ENCODE measurements at regions not wholly inside any gene's neighbourhood (a gene's known extent, or its start where the extent isn't known, plus 50 kb on each side); places are given as distances from the start of the nearest gene placed in this dataset.

DNA sequence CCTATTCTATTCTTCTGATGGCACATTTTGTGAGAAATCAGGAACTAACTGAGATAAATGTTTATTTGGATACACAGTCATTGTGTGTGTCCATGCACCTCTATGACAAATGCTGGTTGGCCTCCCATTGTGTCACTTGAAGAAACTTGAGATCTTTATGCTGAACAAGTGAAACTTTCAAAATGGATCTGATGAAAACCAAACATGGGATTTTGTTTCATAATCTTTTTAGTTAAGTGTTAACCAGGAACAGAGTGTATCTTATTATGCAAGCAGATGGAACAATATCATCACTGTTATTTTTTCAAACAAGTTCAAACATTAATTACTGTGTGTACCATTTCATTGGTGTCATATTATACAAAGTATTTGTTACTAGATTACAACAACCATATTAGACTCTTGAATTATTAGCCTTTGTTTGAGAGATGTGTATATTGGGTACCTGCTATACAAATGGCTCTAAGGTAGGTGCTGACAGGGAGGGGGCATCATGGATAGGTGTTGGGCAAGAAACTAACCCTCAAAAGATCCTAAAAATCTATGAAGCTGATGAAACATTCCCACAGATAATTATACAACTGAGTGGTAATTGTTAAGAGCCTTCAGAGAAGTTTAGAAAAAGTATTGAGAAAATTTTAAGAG lies 159.8 kb downstream of the PALM2AKAP2 start:
- TF ChIP-seq, protein P1, sequence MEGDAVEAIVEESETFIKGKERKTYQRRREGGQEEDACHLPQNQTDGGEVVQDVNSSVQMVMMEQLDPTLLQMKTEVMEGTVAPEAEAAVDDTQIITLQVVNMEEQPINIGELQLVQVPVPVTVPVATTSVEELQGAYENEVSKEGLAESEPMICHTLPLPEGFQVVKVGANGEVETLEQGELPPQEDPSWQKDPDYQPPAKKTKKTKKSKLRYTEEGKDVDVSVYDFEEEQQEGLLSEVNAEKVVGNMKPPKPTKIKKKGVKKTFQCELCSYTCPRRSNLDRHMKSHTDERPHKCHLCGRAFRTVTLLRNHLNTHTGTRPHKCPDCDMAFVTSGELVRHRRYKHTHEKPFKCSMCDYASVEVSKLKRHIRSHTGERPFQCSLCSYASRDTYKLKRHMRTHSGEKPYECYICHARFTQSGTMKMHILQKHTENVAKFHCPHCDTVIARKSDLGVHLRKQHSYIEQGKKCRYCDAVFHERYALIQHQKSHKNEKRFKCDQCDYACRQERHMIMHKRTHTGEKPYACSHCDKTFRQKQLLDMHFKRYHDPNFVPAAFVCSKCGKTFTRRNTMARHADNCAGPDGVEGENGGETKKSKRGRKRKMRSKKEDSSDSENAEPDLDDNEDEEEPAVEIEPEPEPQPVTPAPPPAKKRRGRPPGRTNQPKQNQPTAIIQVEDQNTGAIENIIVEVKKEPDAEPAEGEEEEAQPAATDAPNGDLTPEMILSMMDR (IDR thresholded peaks at IDR 0.05; ENCODE audit: control extremely low read depth, extremely low read depth, low read depth, missing control alignments), result no peak
- ChIA-PET CTCF (interaction anchor here (1.0 kb wide), 1 partner anchor 37 kb away, joined by 3 read pairs; no protein-coding TSS in a partner anchor), POLR2A (no interaction called here)
- DNase-seq (ENCODE audit: extremely low spot score), result no peak

DNA sequence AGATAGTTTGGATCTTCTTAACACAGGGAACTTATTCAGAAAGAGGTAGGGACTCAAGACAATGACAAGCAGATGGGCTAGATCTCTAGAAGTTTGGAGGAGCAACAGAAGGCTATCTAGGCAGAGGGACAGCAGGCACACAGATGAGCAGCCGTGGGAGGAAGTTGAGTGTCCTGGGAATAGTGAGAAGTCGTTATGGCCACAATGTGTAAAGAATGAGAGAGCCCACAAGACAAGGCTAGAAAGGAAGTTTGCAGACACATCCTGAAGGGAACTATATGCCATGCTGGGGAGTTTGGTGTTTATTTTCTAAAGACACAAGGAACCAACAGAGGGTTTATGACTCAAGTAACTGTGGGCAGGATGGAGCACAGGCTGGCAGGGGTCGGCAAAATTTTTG lies 160.6 kb downstream of the PALM2AKAP2 start:
- TF ChIP-seq, protein P1 (IDR thresholded peaks at IDR 0.05; ENCODE audit: control extremely low read depth, extremely low read depth, low read depth, missing control alignments), result no peak
- ChIA-PET POLR2A (no interaction called here), CTCF (interaction anchor here (0.6 to 1.0 kb wide), 2 partner anchors 18 to 38 kb away, joined by 3 read pairs; no protein-coding TSS in a partner anchor)
- no peak for DNase-seq (ENCODE audit: extremely low spot score)

DNA sequence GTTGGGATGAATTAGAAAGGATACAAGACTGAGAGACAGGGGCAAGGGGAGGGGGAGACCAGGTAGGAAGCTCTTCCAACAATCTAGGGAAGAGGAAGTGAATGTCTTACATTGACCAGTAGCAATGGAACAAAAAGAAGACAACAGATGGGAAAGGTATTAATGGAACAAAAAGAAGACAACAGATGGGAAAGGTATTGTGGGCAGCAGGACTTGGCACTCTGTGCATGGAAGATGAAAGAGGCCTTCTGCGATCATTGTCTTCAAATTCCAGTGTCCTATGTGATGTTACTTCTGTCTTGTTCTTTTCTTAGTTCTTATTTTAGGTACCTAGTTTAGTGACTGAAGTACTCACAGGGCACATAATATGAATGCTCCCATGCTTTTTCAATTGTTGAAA lies 161.8 kb downstream of the PALM2AKAP2 start:
- TF ChIP-seq, protein P1 (IDR thresholded peaks at IDR 0.05; ENCODE audit: control extremely low read depth, extremely low read depth, low read depth, missing control alignments), result no peak
- no peak for DNase-seq (ENCODE audit: extremely low spot score)
- ChIA-PET POLR2A (no interaction called here), CTCF (interaction anchor here (1.0 to 1.3 kb wide), 2 partner anchors 9 to 11 kb away, joined by 3 to 5 read pairs; no protein-coding TSS in a partner anchor)

DNA sequence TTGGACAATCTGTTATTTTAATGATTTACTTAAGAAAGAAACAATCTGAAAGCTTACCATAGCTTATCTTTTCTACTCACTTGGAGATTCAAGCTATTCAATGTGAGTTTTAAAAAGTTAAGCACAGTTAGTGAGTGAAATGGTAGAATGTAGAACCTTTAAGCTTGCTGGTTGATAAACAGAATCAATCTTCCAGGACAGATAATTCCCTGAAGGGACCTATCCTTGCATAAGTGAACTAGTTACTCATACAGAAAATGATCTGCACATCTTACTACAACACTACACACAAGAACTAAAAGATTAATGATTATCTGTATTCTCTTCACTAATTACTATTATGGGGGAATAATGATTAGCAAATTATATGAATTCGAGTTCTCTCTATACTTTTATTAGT lies 165.6 kb downstream of the PALM2AKAP2 start:
- CTCF ChIA-PET, result interaction anchor here (0.9 to 2.3 kb wide), 8 partner anchors 9 to 42 kb away, joined by 3 to 10 read pairs (median 4); no protein-coding TSS in a partner anchor
- DNase-seq (ENCODE audit: extremely low spot score), result no peak
- POLR2A ChIA-PET, result no interaction called here
- TF ChIP-seq, protein P1 (IDR thresholded peaks at IDR 0.05; ENCODE audit: control extremely low read depth, extremely low read depth, low read depth, missing control alignments), result no peak

DNA sequence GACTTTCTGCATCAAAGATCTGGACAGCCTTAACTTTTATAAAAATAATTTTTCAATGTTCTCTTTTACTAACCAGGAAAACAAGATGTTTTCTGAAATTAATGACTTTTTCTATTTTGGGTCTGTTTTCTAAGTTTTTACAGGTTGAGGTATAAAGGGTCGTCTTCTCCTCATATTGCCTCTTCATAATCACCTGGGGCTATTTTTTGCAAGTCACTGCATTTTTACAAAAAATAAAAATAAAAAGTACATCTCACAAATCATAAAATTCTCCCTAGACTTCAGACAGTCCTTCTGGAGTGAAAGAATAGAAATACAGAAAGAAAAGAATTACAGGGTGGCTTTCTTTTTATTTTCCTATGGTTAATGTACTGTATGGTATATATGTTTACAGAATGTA lies 168.5 kb downstream of the PALM2AKAP2 start:
- no peak for DNase-seq (ENCODE audit: extremely low spot score)
- ChIA-PET CTCF (interaction anchor here (1.7 to 2.9 kb wide), 2 partner anchors 14 to 17 kb away, joined by 5 to 12 read pairs; no protein-coding TSS in a partner anchor), POLR2A (no interaction called here)
- TF ChIP-seq, protein P1 (IDR thresholded peaks at IDR 0.05; ENCODE audit: control extremely low read depth, extremely low read depth, low read depth, missing control alignments), result no peak

DNA sequence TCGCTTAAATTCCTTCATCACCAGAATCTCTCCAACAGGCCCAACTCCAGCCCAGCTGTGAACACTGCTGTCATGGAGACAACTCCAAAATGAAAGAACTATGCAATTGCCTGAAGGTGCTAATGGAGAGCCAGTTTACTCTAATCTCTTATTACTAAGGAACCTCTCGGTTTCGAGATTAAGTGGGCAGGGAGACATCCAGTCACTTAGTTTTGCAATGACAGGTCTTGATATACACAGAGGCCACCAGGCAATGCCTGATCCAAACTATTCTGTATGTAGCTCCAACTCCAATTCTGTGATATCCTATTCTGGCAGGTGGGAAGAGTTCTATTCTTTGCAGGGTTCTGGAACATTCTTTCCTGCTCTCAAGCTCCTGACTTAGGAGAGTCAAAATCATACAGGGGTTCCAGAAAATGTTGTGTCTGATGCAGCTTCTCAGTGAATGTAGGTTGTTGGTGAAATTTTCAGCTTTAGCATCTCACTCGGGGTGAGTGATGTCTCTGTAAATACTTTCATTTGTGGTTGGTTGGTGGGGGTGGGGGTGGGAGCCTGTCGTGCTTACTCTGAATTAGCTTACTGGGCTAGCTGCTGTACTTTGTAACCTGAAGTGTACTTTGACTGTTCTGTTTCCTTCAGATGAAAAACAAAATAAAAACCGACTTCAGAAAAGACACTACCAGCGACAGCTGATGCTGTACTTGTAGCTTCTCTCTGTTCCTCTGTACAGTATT lies 170.9 kb downstream of the PALM2AKAP2 start:
- CTCF ChIA-PET, result interaction anchor here (0.7 to 1.8 kb wide), 7 partner anchors 9 to 98 kb away, joined by 3 to 6 read pairs (median 3); no protein-coding TSS in a partner anchor
- DNase-seq (ENCODE audit: extremely low spot score), result peak; percentile 42
- TF ChIP-seq, protein P1 (IDR thresholded peaks at IDR 0.05; ENCODE audit: control extremely low read depth, extremely low read depth, low read depth, missing control alignments), result no peak
- POLR2A ChIA-PET, result interaction anchor here (0.6 to 1.0 kb wide), 3 partner anchors 10 to 306 kb away, joined by 3 to 7 read pairs (median 4); partner anchors contain the start of gene TXN
